ENCODE measurements at regions not wholly inside any gene's neighbourhood (a gene's known extent, or its start where the extent isn't known, plus 50 kb on each side); places are given as distances from the start of the nearest gene placed in this dataset.

- FAIRE-seq: no peak
- no peak overlapping the region for H3K4me3 ChIP-seq (ENCODE audit: low read depth, low read length)
- DNase-seq (ENCODE audit: low read depth): no peak
- no peak for TF ChIP-seq CTCF (IDR thresholded peaks at IDR 0.05; ENCODE audit: insufficient read depth, low read length, severe bottlenecking)
- no peaks in the 10 kb centered on the region for H3K36me3 ChIP-seq (ENCODE audit: control insufficient read depth, insufficient read depth, low read length)
- H3K27me3 ChIP-seq (ENCODE audit: control insufficient read depth, insufficient read depth, low read length): no peaks in the 10 kb centered on the region
These were observed 392.8 kb upstream of the KLF6 start for GRCh38 chr10:4177791-4178190.

- no peak for TF ChIP-seq CTCF (IDR thresholded peaks at IDR 0.05; ENCODE audit: insufficient read depth, low read length, severe bottlenecking)
These were observed 391.7 kb upstream of the KLF6 start for GRCh38 chr10:4176500-4177281.

GRCh38 chr10:4174197-4174596 lies 389.2 kb upstream of the KLF6 start:
- Histone ChIP-seq H3K27me3 (ENCODE audit: control insufficient read depth, insufficient read depth, low read length) (no peaks in the 10 kb centered on the region), H3K4me3 (ENCODE audit: low read depth, low read length) (no peak overlapping the region), H3K36me3 (ENCODE audit: control insufficient read depth, insufficient read depth, low read length) (no peaks in the 10 kb centered on the region)
- FAIRE-seq (no peak), DNase-seq (ENCODE audit: low read depth) (no peak)
- peak; percentile 19 for TF ChIP-seq CTCF (IDR thresholded peaks at IDR 0.05; ENCODE audit: insufficient read depth, low read length, severe bottlenecking)

More at GRCh38 chr10:4176500-4177281, 391.7 kb upstream of the KLF6 start:
- no peaks in the 10 kb centered on the region for H3K27me3 ChIP-seq (ENCODE audit: control insufficient read depth, insufficient read depth, low read length)
- no peak for DNase-seq (ENCODE audit: low read depth)
- no peak overlapping the region for H3K4me3 ChIP-seq (ENCODE audit: low read depth, low read length)
- H3K36me3 ChIP-seq (ENCODE audit: control insufficient read depth, insufficient read depth, low read length): no peaks in the 10 kb centered on the region
- FAIRE-seq: peak; percentile 99

- H3K4me3 ChIP-seq (ENCODE audit: low read depth, low read length): no peak overlapping the region
- no peaks in the 10 kb centered on the region for H3K27me3 ChIP-seq (ENCODE audit: control insufficient read depth, insufficient read depth, low read length)
- TF ChIP-seq CTCF (IDR thresholded peaks at IDR 0.05; ENCODE audit: insufficient read depth, low read length, severe bottlenecking): no peak
- peak; percentile 40 for FAIRE-seq
- peak; percentile 22 for DNase-seq (ENCODE audit: low read depth)
- H3K36me3 ChIP-seq (ENCODE audit: control insufficient read depth, insufficient read depth, low read length): no peaks in the 10 kb centered on the region
These were observed 385.8 kb upstream of the KLF6 start for GRCh38 chr10:4170633-4171314.

GRCh38 chr10:4170181-4170580 lies 385.2 kb upstream of the KLF6 start:
- H3K36me3 ChIP-seq (ENCODE audit: control insufficient read depth, insufficient read depth, low read length): no peaks in the 10 kb centered on the region
- no peak for DNase-seq (ENCODE audit: low read depth)
- no peak for FAIRE-seq
- TF ChIP-seq CTCF (IDR thresholded peaks at IDR 0.05; ENCODE audit: insufficient read depth, low read length, severe bottlenecking): no peak
- no peaks in the 10 kb centered on the region for H3K27me3 ChIP-seq (ENCODE audit: control insufficient read depth, insufficient read depth, low read length)
- H3K4me3 ChIP-seq (ENCODE audit: low read depth, low read length): no peak overlapping the region

Measured in bronchial epithelial cell (primary cell).